ENCODE measurements at regions not wholly inside any gene's neighbourhood (a gene's known extent, or its start where the extent isn't known, plus 50 kb on each side); places are given as distances from the start of the nearest gene placed in this dataset.

GRCh38 chr14:98958632-98959031 is 313.4 kb downstream of the BCL11B start:
- no peak for TF ChIP-seq CTCF (IDR thresholded peaks at IDR 0.05; ENCODE audit: insufficient read depth, low read length)
- no peak for TF ChIP-seq GABPA (IDR thresholded peaks at IDR 0.05; ENCODE audit: low read depth)
- no peak for TF ChIP-seq REST (IDR thresholded peaks at IDR 0.05; ENCODE audit: insufficient replicate concordance, low read depth)
- TF ChIP-seq POLR2AphosphoS5 (IDR thresholded peaks at IDR 0.05; ENCODE audit: low read depth): no peak
- TF ChIP-seq SPI1 (IDR thresholded peaks at IDR 0.05; ENCODE audit: borderline replicate concordance, low read depth): no peak
- Histone ChIP-seq H3K4me3 (replicated peaks; ENCODE audit: insufficient read depth, low read length) (no peak overlapping the region), H3K27ac (replicated peaks) (no peak overlapping the region), H3K27me3 (ENCODE audit: insufficient read depth, poor library complexity, severe bottlenecking) (no peaks in the 10 kb centered on the region)
- no peak for DNase-seq (ENCODE audit: low read depth in 1 of 2, low spot score in 1 of 2)

GRCh38 chr14:98959410-98959809 is 312.6 kb downstream of the BCL11B start:
- no peak overlapping the region for H3K4me3 ChIP-seq (replicated peaks; ENCODE audit: insufficient read depth, low read length)
- H3K27ac ChIP-seq (replicated peaks): no peak overlapping the region
- TF ChIP-seq SPI1 (IDR thresholded peaks at IDR 0.05; ENCODE audit: borderline replicate concordance, low read depth): no peak
- TF ChIP-seq GABPA (IDR thresholded peaks at IDR 0.05; ENCODE audit: low read depth): no peak
- TF ChIP-seq POLR2AphosphoS5 (IDR thresholded peaks at IDR 0.05; ENCODE audit: low read depth): no peak
- no peak for TF ChIP-seq CTCF (IDR thresholded peaks at IDR 0.05; ENCODE audit: insufficient read depth, low read length)
- no peak for TF ChIP-seq REST (IDR thresholded peaks at IDR 0.05; ENCODE audit: insufficient replicate concordance, low read depth)
- H3K27me3 ChIP-seq (ENCODE audit: insufficient read depth, poor library complexity, severe bottlenecking): no peaks in the 10 kb centered on the region
- DNase-seq (ENCODE audit: low read depth in 1 of 2, low spot score in 1 of 2): no peak

- H3K27me3 ChIP-seq (ENCODE audit: insufficient read depth, poor library complexity, severe bottlenecking): no peaks in the 10 kb centered on the region
- TF ChIP-seq POLR2AphosphoS5 (IDR thresholded peaks at IDR 0.05; ENCODE audit: low read depth) (no peak), REST (IDR thresholded peaks at IDR 0.05; ENCODE audit: insufficient replicate concordance, low read depth) (no peak), CTCF (IDR thresholded peaks at IDR 0.05; ENCODE audit: insufficient read depth, low read length) (no peak), GABPA (IDR thresholded peaks at IDR 0.05; ENCODE audit: low read depth) (no peak)
- no peak for DNase-seq (ENCODE audit: low read depth in 1 of 2, low spot score in 1 of 2)
These were observed 311.9 kb downstream of the BCL11B start for GRCh38 chr14:98959958-98960616.

More at GRCh38 chr14:98959958-98960616, 311.9 kb downstream of the BCL11B start:
- Histone ChIP-seq H3K4me3 (replicated peaks; ENCODE audit: insufficient read depth, low read length) (no peak overlapping the region), H3K27ac (replicated peaks) (no peak overlapping the region)
